ENCODE measurements at regions not wholly inside any gene's neighbourhood (a gene's known extent, or its start where the extent isn't known, plus 50 kb on each side); places are given as distances from the start of the nearest gene placed in this dataset.
A peak's percentile ranks its signal among the peaks of the same experiment; 100 is the strongest.

DNA sequence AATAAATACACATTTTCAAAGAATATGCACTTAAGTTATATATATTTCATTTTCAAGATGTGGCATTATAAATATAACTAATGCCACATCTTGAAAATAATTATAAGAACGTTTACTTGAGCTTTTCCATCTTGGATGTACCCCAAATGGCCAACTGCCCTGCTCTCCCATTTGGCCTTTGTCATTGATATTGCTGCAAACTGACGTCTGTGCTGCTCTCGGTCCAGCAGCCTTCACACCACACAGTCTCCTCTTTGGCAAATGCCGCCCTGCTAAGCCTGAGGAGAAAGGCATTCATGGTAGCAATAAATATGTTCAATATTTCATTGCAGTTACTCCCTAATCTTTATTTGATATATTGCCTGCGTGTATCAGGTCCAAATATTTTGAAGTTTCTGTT lies 384.6 kb upstream of the ADARB2 start:
- no peak for DNase-seq (ENCODE audit: low read depth in 1 of 2, low spot score in 1 of 2)
- TF ChIP-seq, protein P1, sequence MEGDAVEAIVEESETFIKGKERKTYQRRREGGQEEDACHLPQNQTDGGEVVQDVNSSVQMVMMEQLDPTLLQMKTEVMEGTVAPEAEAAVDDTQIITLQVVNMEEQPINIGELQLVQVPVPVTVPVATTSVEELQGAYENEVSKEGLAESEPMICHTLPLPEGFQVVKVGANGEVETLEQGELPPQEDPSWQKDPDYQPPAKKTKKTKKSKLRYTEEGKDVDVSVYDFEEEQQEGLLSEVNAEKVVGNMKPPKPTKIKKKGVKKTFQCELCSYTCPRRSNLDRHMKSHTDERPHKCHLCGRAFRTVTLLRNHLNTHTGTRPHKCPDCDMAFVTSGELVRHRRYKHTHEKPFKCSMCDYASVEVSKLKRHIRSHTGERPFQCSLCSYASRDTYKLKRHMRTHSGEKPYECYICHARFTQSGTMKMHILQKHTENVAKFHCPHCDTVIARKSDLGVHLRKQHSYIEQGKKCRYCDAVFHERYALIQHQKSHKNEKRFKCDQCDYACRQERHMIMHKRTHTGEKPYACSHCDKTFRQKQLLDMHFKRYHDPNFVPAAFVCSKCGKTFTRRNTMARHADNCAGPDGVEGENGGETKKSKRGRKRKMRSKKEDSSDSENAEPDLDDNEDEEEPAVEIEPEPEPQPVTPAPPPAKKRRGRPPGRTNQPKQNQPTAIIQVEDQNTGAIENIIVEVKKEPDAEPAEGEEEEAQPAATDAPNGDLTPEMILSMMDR (IDR thresholded peaks at IDR 0.05; ENCODE audit: low read depth, low read length): no peak
- Histone ChIP-seq H3K36me3 (no peaks in the 10 kb centered on the region), H3K27ac (no peak overlapping the region), H3K27me3 (no peaks in the 10 kb centered on the region), H3K9me3 (ENCODE audit: low read depth) (no peaks in the 10 kb centered on the region), H3K4me1 (ENCODE audit: low read depth) (no peaks in the 10 kb centered on the region), H3K4me3 (no peak overlapping the region)

DNA sequence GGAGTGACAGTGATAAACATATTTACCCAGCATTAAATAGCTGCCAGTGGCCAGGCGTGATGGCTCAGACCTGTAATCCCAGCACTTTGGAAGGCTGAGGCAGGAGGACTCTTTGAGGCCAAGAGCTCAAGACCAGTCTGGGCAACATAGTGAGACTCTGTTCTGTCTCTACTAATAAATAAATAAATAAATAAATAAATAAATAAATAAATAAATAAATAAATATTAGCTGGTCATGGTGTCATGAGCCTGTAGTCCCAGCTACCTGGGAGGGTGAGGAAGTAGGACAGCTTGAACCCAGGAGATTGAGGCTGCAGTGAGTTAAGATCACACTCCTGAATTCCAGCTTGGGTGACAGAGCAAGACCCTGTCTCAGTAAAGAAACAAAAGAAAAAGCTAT lies 384.0 kb upstream of the ADARB2 start:
- H3K27me3 ChIP-seq: no peaks in the 10 kb centered on the region
- no peaks in the 10 kb centered on the region for H3K36me3 ChIP-seq
- no peak overlapping the region for H3K27ac ChIP-seq
- H3K4me1 ChIP-seq (ENCODE audit: low read depth): no peaks in the 10 kb centered on the region
- no peak overlapping the region for H3K4me3 ChIP-seq
- no peaks in the 10 kb centered on the region for H3K9me3 ChIP-seq (ENCODE audit: low read depth)
- no peak for DNase-seq (ENCODE audit: low read depth in 1 of 2, low spot score in 1 of 2)
- TF ChIP-seq, protein P1 (IDR thresholded peaks at IDR 0.05; ENCODE audit: low read depth, low read length): no peak

GRCh38 chr10:2120746-2121145 lies 383.4 kb upstream of the ADARB2 start:
- no peak overlapping the region for H3K27ac ChIP-seq

DNA sequence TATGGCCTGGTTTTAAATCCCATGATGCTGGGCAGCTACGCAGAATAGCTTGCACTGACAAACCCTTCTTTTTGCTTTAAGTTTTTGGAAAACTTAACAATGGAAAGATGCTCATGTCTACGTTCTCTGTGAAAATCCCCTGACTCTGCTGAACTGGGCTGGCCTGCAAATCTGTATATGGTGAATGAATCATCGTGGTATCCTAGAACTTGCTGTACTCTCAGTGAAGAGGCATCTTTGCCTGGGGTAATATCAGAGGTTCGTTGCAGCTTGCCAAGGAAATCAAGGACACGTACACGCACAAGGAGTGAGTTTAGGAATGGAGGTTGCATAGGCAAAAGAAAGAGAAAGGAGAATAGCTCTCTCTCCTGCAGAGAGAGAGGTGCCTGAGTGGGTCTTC lies 382.0 kb upstream of the ADARB2 start:
- H3K27me3 ChIP-seq: no peaks in the 10 kb centered on the region
- DNase-seq (ENCODE audit: low read depth in 1 of 2, low spot score in 1 of 2): no peak
- TF ChIP-seq, protein P1 (IDR thresholded peaks at IDR 0.05; ENCODE audit: low read depth, low read length): no peak
- H3K27ac ChIP-seq: no peak overlapping the region
- H3K4me1 ChIP-seq (ENCODE audit: low read depth): no peaks in the 10 kb centered on the region
- no peaks in the 10 kb centered on the region for H3K9me3 ChIP-seq (ENCODE audit: low read depth)
- no peak overlapping the region for H3K4me3 ChIP-seq
- H3K36me3 ChIP-seq: no peaks in the 10 kb centered on the region

More at GRCh38 chr10:2120746-2121145, 383.4 kb upstream of the ADARB2 start:
- Histone ChIP-seq H3K27me3 (no peaks in the 10 kb centered on the region), H3K9me3 (ENCODE audit: low read depth) (no peaks in the 10 kb centered on the region), H3K36me3 (no peaks in the 10 kb centered on the region), H3K4me1 (ENCODE audit: low read depth) (no peaks in the 10 kb centered on the region), H3K4me3 (no peak overlapping the region)
- DNase-seq (ENCODE audit: low read depth in 1 of 2, low spot score in 1 of 2): peak in 1 of 2 donors; percentile 7
- TF ChIP-seq, protein P1 (IDR thresholded peaks at IDR 0.05; ENCODE audit: low read depth, low read length): no peak

DNA sequence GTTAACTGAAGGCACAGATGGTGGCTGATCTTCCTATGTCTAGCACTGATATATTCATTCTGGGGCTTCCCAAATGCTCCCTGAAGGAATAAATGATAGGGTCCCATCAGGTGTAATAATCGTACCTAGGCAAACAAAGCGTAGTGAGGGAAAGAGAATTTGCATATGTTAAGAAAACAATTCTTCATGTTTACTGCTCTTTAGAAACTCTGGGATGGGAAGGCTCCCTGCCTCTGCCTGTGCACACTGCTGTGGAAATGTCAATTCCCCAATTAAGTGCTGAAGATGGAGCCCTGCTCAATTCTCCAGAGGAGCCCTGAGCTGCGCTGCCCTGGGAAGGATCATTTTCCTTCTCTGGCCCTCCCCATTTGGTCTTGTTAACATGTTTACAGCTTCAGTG lies 380.9 kb upstream of the ADARB2 start:
- Histone ChIP-seq H3K4me1 (ENCODE audit: low read depth) (no peaks in the 10 kb centered on the region), H3K4me3 (no peak overlapping the region), H3K9me3 (ENCODE audit: low read depth) (no peaks in the 10 kb centered on the region), H3K27me3 (no peaks in the 10 kb centered on the region), H3K27ac (no peak overlapping the region), H3K36me3 (no peaks in the 10 kb centered on the region)
- no peak for DNase-seq (ENCODE audit: low read depth in 1 of 2, low spot score in 1 of 2)
- TF ChIP-seq, protein P1 (IDR thresholded peaks at IDR 0.05; ENCODE audit: low read depth, low read length): no peak

GRCh38 chr10:2117641-2118040 lies 380.3 kb upstream of the ADARB2 start:
- H3K27ac ChIP-seq: no peak overlapping the region

More at GRCh38 chr10:2117641-2118040, 380.3 kb upstream of the ADARB2 start:
- no peak for DNase-seq (ENCODE audit: low read depth in 1 of 2, low spot score in 1 of 2)
- H3K4me1 ChIP-seq (ENCODE audit: low read depth): no peaks in the 10 kb centered on the region
- TF ChIP-seq, protein P1 (IDR thresholded peaks at IDR 0.05; ENCODE audit: low read depth, low read length): no peak
- no peaks in the 10 kb centered on the region for H3K9me3 ChIP-seq (ENCODE audit: low read depth)
- no peaks in the 10 kb centered on the region for H3K36me3 ChIP-seq
- H3K27me3 ChIP-seq: no peaks in the 10 kb centered on the region
- H3K4me3 ChIP-seq: no peak overlapping the region

All from cardiac muscle cell (in vitro differentiated cells and primary cell).